Dendritic cell treated with granulocyte-macrophage colony-stimulating factor and Interleukin-4, amounts not matched to agents 40 ng/mL and 50 ng/mL, for 4 days (primary cell): ENCODE measurements at regions not wholly inside any gene's neighbourhood (a gene's known extent, or its start where the extent isn't known, plus 50 kb on each side); places are given as distances from the start of the nearest gene placed in this dataset.

ENCODE experiments used
- H3K27ac Mint-ChIP-seq: one replicate; pipeline ENCODE4 v1.8.0; 2022; ENCODE audit warnings: mild to moderate bottlenecking, mixed read lengths
- H3K27me3 Mint-ChIP-seq: one replicate; pipeline ENCODE4 v1.8.0; 2022; ENCODE audit warnings: mild to moderate bottlenecking, mixed read lengths
- H3K36me3 Mint-ChIP-seq: one replicate; pipeline ENCODE4 v1.8.0; 2022; ENCODE audit warnings: low read depth, mixed read lengths
- H3K4me1 Mint-ChIP-seq: one replicate; pipeline ENCODE4 v1.8.0; 2022; ENCODE audit warnings: low read depth, mixed read lengths
- H3K4me3 Mint-ChIP-seq: one replicate; pipeline ENCODE4 v1.8.0; 2022; ENCODE audit warnings: mild to moderate bottlenecking, moderate library complexity, mixed read lengths
- H3K9me3 Mint-ChIP-seq: one replicate; pipeline ENCODE4 v1.8.0; 2022; ENCODE audit warnings: mixed read lengths
- intact Hi-C: fragments of 100-400 bp; cut with micrococcal nuclease; formaldehyde crosslinking; loops from one replicate; pipeline ENCODE4 v1.15.0; 2022

- intact Hi-C loops = no loop called here
- H3K9me3 Mint-ChIP-seq = no peaks in the 10 kb centered on the region
Measured at GRCh38 chr6:126253431-126253830, 86.5 kb upstream of the CENPW start.

DNA sequence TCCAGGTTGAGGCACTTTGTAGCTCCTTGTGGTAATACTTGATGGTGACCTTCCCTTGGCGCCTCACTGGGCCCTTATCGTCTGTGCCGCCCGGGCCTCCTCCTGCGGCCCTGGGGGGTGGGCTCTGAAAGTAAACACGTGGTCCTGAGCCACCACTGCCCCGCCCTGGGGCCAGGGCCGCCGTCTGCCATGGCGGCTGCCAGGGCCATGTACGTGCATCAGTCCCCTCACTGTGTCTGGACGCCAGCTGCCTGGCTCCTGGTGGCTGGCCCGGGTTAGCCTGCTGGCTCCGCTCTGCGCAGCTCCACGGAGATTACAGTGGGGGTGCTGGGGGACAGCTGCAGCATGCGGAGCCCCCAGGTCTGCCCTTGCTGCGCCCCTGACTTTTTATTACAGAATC, 81.8 kb upstream of the CENPW start:
- intact Hi-C loops = no loop called here
- no peaks in the 10 kb centered on the region for H3K27me3 Mint-ChIP-seq
- H3K4me1 Mint-ChIP-seq = no peaks in the 10 kb centered on the region
- H3K27ac Mint-ChIP-seq = no peak overlapping the region
- H3K4me3 Mint-ChIP-seq = no peak overlapping the region
- no peaks in the 10 kb centered on the region for H3K36me3 Mint-ChIP-seq
- peaks cover 31% of the 10 kb centered on the region for H3K9me3 Mint-ChIP-seq

More at GRCh38 chr6:126253431-126253830, 86.5 kb upstream of the CENPW start:
- no peak overlapping the region for H3K4me3 Mint-ChIP-seq
- H3K4me1 Mint-ChIP-seq = no peaks in the 10 kb centered on the region
- no peaks in the 10 kb centered on the region for H3K27me3 Mint-ChIP-seq
- no peaks in the 10 kb centered on the region for H3K36me3 Mint-ChIP-seq
- H3K27ac Mint-ChIP-seq = no peak overlapping the region

- Mint-ChIP-seq H3K9me3 (peaks cover 31% of the 10 kb centered on the region), H3K36me3 (no peaks in the 10 kb centered on the region), H3K4me3 (no peak overlapping the region), H3K4me1 (no peaks in the 10 kb centered on the region), H3K27me3 (no peaks in the 10 kb centered on the region), H3K27ac (no peak overlapping the region)
- intact Hi-C loops = no loop called here
Measured at GRCh38 chr6:126261792-126262421, 78.0 kb upstream of the CENPW start.

DNA sequence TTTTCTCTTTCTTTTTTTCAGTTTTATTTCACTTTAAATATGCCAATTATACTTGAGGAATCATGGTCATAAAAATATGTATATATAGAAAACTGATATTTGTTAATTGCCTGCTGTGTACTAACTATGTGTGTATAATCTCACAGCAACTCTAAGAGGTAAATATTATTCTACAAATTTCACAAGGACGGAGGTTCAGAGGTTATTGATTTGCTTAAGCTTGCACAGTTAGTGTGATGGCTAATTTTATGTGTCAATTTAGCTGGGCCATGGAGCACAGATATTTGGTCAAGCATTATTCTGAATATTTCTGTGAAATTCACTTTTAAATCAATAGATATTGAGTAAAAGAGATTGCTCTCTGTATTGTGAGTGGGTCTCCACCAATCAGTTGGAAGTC, 75.7 kb upstream of the CENPW start:
- H3K36me3 Mint-ChIP-seq = no peaks in the 10 kb centered on the region
- no peak overlapping the region for H3K27ac Mint-ChIP-seq
- peaks cover 31% of the 10 kb centered on the region for H3K9me3 Mint-ChIP-seq
- H3K4me1 Mint-ChIP-seq = no peaks in the 10 kb centered on the region
- intact Hi-C loops = no loop called here
- H3K4me3 Mint-ChIP-seq = no peak overlapping the region
- H3K27me3 Mint-ChIP-seq = no peaks in the 10 kb centered on the region

GRCh38 chr6:126266664-126267063, 73.3 kb upstream of the CENPW start:
- intact Hi-C loops = no loop called here
- peaks cover 7% of the 10 kb centered on the region for H3K9me3 Mint-ChIP-seq
- no peak overlapping the region for H3K27ac Mint-ChIP-seq

DNA sequence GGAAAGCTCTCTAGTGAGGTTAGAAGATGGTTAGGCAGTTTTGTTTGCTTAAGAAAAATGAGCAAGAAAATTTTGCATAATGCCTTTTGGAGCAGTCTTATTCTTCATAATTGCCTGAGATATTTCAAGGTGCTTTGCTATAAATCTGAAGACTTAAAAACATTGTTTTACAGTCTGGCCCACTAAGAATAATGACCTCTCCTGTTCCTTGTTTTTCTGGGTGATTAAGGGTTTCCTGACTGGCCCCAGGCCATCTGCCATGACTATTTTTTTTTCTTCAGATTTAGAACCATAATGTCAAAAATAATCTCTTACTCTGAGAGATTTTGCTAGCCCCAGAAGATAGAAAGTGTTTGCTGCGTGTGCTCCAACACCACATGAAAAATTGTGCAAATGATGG, 72.3 kb upstream of the CENPW start:
- Mint-ChIP-seq H3K27ac (no peak overlapping the region), H3K27me3 (no peaks in the 10 kb centered on the region), H3K4me1 (no peaks in the 10 kb centered on the region), H3K9me3 (no peaks in the 10 kb centered on the region), H3K36me3 (no peaks in the 10 kb centered on the region), H3K4me3 (no peak overlapping the region)
- intact Hi-C loops = no loop called here

More at GRCh38 chr6:126266664-126267063, 73.3 kb upstream of the CENPW start:
- Mint-ChIP-seq H3K36me3 (no peaks in the 10 kb centered on the region), H3K4me3 (no peak overlapping the region), H3K4me1 (no peaks in the 10 kb centered on the region), H3K27me3 (no peaks in the 10 kb centered on the region)

DNA sequence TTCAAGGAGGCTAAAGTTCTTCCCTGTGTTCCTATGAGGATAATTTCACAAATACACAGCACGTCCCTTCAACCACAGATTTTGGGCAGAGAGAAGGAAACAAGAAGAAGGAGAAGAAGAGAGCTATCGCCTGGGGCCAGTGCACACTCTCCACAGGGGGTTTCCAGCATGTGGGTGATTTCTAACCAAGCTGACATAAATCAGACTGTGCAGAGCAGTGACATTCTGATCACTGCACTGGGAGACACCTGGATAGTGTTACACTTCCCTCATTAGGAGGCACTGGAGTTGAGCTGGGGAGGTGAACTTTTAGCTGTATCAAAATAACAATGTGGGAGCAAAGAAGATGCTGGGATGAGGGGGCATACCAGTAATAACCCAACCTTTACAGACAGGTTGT, 71.8 kb upstream of the CENPW start:
- Mint-ChIP-seq H3K4me3 (no peak overlapping the region), H3K9me3 (no peaks in the 10 kb centered on the region), H3K27me3 (no peaks in the 10 kb centered on the region), H3K27ac (no peak overlapping the region), H3K36me3 (no peaks in the 10 kb centered on the region), H3K4me1 (no peaks in the 10 kb centered on the region)
- intact Hi-C loops = no loop called here

- intact Hi-C loops = no loop called here
- Mint-ChIP-seq H3K27ac (no peak overlapping the region), H3K36me3 (no peaks in the 10 kb centered on the region), H3K4me1 (no peaks in the 10 kb centered on the region), H3K27me3 (no peaks in the 10 kb centered on the region), H3K4me3 (no peak overlapping the region), H3K9me3 (no peaks in the 10 kb centered on the region)
Measured at GRCh38 chr6:126280287-126280686, 59.6 kb upstream of the CENPW start.

GRCh38 chr6:126285871-126286365, 54.0 kb upstream of the CENPW start:
- Mint-ChIP-seq H3K36me3 (no peaks in the 10 kb centered on the region), H3K4me3 (no peak overlapping the region), H3K27ac (no peak overlapping the region), H3K9me3 (no peaks in the 10 kb centered on the region), H3K27me3 (no peaks in the 10 kb centered on the region), H3K4me1 (no peaks in the 10 kb centered on the region)
- intact Hi-C loops = no loop called here
